ENCODE measurements at regions not wholly inside any gene's neighbourhood (a gene's known extent, or its start where the extent isn't known, plus 50 kb on each side); places are given as distances from the start of the nearest gene placed in this dataset.

DNA sequence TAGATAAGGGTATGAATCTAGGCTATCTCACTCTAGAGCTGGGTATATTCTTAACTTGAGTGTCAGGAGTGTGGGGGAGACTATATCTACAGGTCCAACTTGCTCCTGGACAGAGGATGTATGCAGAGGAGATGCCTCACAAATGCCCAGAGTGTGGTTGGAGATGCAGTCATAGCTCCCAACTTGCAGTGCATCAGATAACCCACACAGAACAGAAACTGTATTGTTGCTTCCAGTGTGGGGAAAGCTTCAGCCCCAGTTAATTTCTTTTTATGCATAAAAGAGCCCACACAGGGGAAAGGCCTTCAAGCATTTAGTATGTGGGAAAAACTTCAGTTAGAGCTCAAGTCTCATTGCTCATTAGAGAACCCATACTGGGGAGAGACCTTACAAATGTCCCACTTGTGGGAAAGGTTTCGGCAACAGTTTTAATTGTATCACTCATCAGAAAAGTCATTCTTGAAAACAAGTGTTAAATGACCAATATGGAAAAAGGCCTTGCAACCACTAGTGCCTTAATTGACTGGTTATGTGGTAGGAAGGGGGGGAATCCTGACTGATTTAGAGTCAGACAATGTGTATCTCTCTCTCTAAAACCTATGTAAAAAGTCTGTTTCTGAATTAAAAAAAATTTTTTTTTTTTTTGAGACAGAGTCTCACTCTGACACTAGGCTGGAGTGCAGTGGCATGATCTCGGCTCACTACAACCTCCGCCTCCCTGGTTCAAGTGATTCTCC is 67.9 kb downstream of the EBNA1BP2 start (continued):
- TF ChIP-seq, protein P1, sequence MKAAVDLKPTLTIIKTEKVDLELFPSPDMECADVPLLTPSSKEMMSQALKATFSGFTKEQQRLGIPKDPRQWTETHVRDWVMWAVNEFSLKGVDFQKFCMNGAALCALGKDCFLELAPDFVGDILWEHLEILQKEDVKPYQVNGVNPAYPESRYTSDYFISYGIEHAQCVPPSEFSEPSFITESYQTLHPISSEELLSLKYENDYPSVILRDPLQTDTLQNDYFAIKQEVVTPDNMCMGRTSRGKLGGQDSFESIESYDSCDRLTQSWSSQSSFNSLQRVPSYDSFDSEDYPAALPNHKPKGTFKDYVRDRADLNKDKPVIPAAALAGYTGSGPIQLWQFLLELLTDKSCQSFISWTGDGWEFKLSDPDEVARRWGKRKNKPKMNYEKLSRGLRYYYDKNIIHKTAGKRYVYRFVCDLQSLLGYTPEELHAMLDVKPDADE (IDR thresholded peaks at IDR 0.05) = no peak
- TF ChIP-seq, protein P2, sequence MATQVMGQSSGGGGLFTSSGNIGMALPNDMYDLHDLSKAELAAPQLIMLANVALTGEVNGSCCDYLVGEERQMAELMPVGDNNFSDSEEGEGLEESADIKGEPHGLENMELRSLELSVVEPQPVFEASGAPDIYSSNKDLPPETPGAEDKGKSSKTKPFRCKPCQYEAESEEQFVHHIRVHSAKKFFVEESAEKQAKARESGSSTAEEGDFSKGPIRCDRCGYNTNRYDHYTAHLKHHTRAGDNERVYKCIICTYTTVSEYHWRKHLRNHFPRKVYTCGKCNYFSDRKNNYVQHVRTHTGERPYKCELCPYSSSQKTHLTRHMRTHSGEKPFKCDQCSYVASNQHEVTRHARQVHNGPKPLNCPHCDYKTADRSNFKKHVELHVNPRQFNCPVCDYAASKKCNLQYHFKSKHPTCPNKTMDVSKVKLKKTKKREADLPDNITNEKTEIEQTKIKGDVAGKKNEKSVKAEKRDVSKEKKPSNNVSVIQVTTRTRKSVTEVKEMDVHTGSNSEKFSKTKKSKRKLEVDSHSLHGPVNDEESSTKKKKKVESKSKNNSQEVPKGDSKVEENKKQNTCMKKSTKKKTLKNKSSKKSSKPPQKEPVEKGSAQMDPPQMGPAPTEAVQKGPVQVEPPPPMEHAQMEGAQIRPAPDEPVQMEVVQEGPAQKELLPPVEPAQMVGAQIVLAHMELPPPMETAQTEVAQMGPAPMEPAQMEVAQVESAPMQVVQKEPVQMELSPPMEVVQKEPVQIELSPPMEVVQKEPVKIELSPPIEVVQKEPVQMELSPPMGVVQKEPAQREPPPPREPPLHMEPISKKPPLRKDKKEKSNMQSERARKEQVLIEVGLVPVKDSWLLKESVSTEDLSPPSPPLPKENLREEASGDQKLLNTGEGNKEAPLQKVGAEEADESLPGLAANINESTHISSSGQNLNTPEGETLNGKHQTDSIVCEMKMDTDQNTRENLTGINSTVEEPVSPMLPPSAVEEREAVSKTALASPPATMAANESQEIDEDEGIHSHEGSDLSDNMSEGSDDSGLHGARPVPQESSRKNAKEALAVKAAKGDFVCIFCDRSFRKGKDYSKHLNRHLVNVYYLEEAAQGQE (IDR thresholded peaks at IDR 0.05; ENCODE audit: unreplicated experiment) = no peak
- no peak for TF ChIP-seq EZH2 (IDR thresholded peaks at IDR 0.05; ENCODE audit: low read depth, unreplicated experiment)
- TF ChIP-seq ZNF114 (CRISPR knock-in tag; IDR thresholded peaks at IDR 0.05) = no peak
- TF ChIP-seq CREB1 (CRISPR knock-in tag; IDR thresholded peaks at IDR 0.05; ENCODE audit: low read depth) = no peak

DNA sequence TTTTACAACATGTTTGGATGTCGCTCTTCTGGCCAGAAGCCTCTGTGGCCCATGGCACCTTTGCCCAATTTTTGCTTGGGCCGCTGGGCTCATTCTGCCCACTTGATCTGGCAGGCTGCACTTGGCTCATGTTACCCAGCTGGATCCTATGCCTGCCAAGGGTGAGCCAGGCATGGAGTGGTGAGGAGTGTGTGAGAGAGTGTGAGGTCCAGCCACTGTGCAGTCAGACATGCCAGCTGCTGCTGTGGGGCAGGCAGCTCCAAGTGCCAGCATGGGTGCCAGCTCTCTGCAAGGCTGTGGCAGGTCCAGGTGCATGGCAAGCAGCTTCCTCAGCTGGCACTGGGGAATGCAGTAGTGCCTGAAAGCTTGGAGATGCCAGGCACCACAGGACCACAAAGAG is 71.0 kb downstream of the EBNA1BP2 start:
- peaks cover 4% of the 10 kb centered on the region for H3K27me3 Mint-ChIP-seq (ENCODE audit: insufficient read depth, low read depth, poor library complexity)
- Histone ChIP-seq H3K27me3 (ENCODE audit: insufficient read depth) (no peaks in the 10 kb centered on the region), H4K20me1 (replicated peaks; ENCODE audit: insufficient read depth) (no peaks in the 10 kb centered on the region), H3K27ac (ENCODE audit: low read depth) (no peak overlapping the region), H3K4me3 (no peak overlapping the region), H3K4me1 (ENCODE audit: insufficient read depth) (no peaks in the 10 kb centered on the region), H3K79me2 (replicated peaks; ENCODE audit: insufficient read depth) (no peaks in the 10 kb centered on the region), H3K9me2 (ENCODE audit: insufficient read depth) (no peaks in the 10 kb centered on the region), H3F3A (replicated peaks; ENCODE audit: low read depth) (no peaks in the 10 kb centered on the region), H3K36me3 (ENCODE audit: insufficient read depth) (peaks cover 3% of the 10 kb centered on the region; the same call in 1 of the 2 replicates), H2AFZ (no peak overlapping the region), H3K4me2 (no peak overlapping the region)
- ATAC-seq (no peak), DNase-seq (ENCODE audit: low spot score) (no peak)
- H3K9me3 Mint-ChIP-seq = peaks cover 36% of the 10 kb centered on the region
- H3K27ac Mint-ChIP-seq = no peak overlapping the region
- H3K36me3 Mint-ChIP-seq (ENCODE audit: low read depth) = peaks cover 44% of the 10 kb centered on the region
- no peak overlapping the region for H3K4me3 Mint-ChIP-seq
- H3K4me1 Mint-ChIP-seq = peaks cover 5% of the 10 kb centered on the region; the same call in 2 of the 3 replicates
- TF ChIP-seq, protein P1 (IDR thresholded peaks at IDR 0.05) = no peak
- TF ChIP-seq ZNF331 (CRISPR knock-in tag; IDR thresholded peaks at IDR 0.05; ENCODE audit: low read depth) (no peak), ZNF114 (CRISPR knock-in tag; IDR thresholded peaks at IDR 0.05) (no peak), JUNB (IDR thresholded peaks at IDR 0.05; ENCODE audit: unreplicated experiment) (no peak)
- TF ChIP-seq, protein P2 (IDR thresholded peaks at IDR 0.05; ENCODE audit: unreplicated experiment) = no peak
- TF ChIP-seq, protein P3, sequence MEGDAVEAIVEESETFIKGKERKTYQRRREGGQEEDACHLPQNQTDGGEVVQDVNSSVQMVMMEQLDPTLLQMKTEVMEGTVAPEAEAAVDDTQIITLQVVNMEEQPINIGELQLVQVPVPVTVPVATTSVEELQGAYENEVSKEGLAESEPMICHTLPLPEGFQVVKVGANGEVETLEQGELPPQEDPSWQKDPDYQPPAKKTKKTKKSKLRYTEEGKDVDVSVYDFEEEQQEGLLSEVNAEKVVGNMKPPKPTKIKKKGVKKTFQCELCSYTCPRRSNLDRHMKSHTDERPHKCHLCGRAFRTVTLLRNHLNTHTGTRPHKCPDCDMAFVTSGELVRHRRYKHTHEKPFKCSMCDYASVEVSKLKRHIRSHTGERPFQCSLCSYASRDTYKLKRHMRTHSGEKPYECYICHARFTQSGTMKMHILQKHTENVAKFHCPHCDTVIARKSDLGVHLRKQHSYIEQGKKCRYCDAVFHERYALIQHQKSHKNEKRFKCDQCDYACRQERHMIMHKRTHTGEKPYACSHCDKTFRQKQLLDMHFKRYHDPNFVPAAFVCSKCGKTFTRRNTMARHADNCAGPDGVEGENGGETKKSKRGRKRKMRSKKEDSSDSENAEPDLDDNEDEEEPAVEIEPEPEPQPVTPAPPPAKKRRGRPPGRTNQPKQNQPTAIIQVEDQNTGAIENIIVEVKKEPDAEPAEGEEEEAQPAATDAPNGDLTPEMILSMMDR (conservative IDR thresholded peaks at IDR 0.05; ENCODE audit: low read depth in 2 of 2) = no peak
